ENCODE measurements at regions not wholly inside any gene's neighbourhood (a gene's known extent, or its start where the extent isn't known, plus 50 kb on each side); places are given as distances from the start of the nearest gene placed in this dataset.

DNA sequence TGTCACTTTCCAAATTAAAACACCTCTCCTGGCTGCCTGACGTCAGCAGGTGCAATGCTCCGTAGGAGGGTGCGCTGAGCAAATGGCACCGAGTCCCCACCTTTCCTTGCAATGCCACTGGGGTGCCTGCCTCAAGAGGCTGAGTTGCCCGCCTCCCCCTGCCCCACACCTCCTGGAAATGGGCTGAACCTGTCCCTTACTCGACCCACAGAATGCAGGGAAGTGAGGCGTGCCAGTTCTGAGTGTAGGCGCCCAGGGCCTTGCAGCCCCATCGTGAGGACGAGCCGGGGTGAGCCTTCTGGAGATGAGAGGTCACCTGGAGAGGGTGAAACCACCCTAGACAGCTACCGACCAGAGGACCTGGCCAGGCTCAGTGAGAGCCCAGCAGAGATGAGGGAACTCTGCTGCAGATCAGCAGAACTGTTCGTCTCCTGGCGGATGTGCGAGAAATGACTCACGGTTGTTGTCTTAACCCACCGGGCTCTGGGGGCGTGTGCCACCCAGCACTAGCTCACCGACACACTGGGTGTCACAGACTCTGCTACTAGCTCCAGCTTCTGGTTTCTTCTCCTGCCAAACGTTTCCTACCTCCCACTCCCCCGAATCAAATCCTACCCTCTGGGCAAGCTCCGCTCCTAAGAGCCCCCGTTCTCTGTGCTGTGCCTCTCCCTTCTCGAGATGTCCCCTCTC lies 168.7 kb upstream of the HDAC4 start:
- TF ChIP-seq, protein P1, sequence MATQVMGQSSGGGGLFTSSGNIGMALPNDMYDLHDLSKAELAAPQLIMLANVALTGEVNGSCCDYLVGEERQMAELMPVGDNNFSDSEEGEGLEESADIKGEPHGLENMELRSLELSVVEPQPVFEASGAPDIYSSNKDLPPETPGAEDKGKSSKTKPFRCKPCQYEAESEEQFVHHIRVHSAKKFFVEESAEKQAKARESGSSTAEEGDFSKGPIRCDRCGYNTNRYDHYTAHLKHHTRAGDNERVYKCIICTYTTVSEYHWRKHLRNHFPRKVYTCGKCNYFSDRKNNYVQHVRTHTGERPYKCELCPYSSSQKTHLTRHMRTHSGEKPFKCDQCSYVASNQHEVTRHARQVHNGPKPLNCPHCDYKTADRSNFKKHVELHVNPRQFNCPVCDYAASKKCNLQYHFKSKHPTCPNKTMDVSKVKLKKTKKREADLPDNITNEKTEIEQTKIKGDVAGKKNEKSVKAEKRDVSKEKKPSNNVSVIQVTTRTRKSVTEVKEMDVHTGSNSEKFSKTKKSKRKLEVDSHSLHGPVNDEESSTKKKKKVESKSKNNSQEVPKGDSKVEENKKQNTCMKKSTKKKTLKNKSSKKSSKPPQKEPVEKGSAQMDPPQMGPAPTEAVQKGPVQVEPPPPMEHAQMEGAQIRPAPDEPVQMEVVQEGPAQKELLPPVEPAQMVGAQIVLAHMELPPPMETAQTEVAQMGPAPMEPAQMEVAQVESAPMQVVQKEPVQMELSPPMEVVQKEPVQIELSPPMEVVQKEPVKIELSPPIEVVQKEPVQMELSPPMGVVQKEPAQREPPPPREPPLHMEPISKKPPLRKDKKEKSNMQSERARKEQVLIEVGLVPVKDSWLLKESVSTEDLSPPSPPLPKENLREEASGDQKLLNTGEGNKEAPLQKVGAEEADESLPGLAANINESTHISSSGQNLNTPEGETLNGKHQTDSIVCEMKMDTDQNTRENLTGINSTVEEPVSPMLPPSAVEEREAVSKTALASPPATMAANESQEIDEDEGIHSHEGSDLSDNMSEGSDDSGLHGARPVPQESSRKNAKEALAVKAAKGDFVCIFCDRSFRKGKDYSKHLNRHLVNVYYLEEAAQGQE (IDR thresholded peaks at IDR 0.05; ENCODE audit: insufficient read depth in 1 of 2, low read depth in 2 of 2, low read length in 2 of 2) = no peak
- TF ChIP-seq TAF1 (IDR thresholded peaks at IDR 0.05; ENCODE audit: borderline replicate concordance, insufficient read depth, low read length) = no peak
- TF ChIP-seq FOXP2 (optimal IDR thresholded peaks at IDR 0.05; ENCODE audit: borderline replicate concordance, extremely low read depth, extremely low read length, insufficient read depth) = no peak
- TF ChIP-seq POLR2AphosphoS5 (IDR thresholded peaks at IDR 0.05; ENCODE audit: low read depth, low read length) = no peak
- TF ChIP-seq SIN3A (IDR thresholded peaks at IDR 0.05; ENCODE audit: borderline replicate concordance, insufficient read depth, low read length) = no peak

DNA sequence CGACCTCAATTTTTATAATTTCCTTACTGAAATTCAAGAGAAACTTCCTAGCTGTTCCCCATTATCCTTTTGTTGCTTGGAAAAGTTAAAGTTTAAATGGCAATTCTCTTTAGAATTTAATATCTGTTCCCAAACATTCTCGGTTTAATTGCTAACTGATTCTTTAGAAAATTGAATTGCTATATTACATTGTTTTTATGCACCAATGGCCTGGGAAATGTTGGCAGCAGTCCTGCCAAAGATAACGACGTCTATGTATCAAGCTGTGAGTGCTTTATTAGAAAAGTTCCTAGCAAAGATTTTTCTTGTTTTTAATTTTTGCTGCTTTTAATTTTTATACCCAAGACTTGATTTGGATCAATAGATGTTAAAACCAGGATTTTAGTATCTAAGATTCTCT lies 167.8 kb upstream of the HDAC4 start:
- TF ChIP-seq SIN3A (IDR thresholded peaks at IDR 0.05; ENCODE audit: borderline replicate concordance, insufficient read depth, low read length) = no peak
- TF ChIP-seq TAF1 (IDR thresholded peaks at IDR 0.05; ENCODE audit: borderline replicate concordance, insufficient read depth, low read length) = no peak
- TF ChIP-seq, protein P1 (IDR thresholded peaks at IDR 0.05; ENCODE audit: insufficient read depth in 1 of 2, low read depth in 2 of 2, low read length in 2 of 2) = no peak
- TF ChIP-seq POLR2AphosphoS5 (IDR thresholded peaks at IDR 0.05; ENCODE audit: low read depth, low read length) = no peak
- no peak for TF ChIP-seq FOXP2 (optimal IDR thresholded peaks at IDR 0.05; ENCODE audit: borderline replicate concordance, extremely low read depth, extremely low read length, insufficient read depth)

DNA sequence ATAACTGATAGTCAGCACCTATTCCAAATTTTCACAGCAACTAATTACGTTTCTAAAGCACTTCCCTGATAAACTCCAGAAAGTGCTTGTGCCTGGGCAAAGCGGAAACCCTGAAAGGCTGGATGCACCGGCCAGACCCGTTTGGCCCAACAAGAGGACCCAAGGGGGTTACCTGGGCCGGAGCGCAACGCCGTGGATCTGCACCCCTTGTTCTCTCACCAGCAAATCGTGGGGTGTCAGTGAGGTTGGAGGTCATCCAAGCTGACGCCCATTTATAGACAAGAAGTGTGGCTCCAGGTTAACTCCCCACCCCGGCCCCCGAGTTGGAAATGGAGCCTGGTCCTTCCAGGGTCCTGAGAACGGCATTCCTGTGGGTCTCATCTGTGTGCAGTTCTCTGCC lies 167.0 kb upstream of the HDAC4 start:
- TF ChIP-seq, protein P1 (IDR thresholded peaks at IDR 0.05; ENCODE audit: insufficient read depth in 1 of 2, low read depth in 2 of 2, low read length in 2 of 2) = no peak
- TF ChIP-seq SIN3A (IDR thresholded peaks at IDR 0.05; ENCODE audit: borderline replicate concordance, insufficient read depth, low read length) (no peak), TAF1 (IDR thresholded peaks at IDR 0.05; ENCODE audit: borderline replicate concordance, insufficient read depth, low read length) (no peak), POLR2AphosphoS5 (IDR thresholded peaks at IDR 0.05; ENCODE audit: low read depth, low read length) (no peak), FOXP2 (optimal IDR thresholded peaks at IDR 0.05; ENCODE audit: borderline replicate concordance, extremely low read depth, extremely low read length, insufficient read depth) (no peak)

DNA sequence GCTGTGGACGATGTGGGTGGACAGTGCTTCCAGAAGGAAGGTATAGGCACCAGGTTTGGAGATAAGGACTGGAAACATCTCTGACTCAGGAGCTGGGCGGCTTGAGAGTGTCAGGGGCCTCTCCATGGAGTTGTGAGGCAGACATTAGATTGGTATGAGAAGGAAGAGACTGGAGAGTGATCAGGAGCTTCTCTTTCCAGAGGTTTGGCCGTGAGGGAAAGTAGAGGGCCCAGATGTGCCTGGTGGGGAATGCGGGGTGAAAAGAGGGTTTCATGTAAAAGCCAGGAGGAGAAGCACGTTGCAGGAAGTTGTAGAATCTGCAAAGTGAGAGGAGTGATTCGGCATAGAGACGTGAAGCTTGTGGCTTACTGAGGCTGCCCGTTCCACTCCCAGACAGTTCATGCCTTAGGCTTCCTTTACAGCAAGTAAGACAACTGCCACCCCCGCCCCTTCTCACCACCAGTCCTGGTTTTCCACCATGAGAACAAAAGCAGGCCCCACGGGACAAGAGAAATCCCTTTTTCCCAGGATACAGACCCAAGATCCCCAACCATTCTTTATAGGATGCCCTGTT lies 166.3 kb upstream of the HDAC4 start:
- TF ChIP-seq FOXP2 (optimal IDR thresholded peaks at IDR 0.05; ENCODE audit: borderline replicate concordance, extremely low read depth, extremely low read length, insufficient read depth) (no peak), SIN3A (IDR thresholded peaks at IDR 0.05; ENCODE audit: borderline replicate concordance, insufficient read depth, low read length) (no peak), POLR2AphosphoS5 (IDR thresholded peaks at IDR 0.05; ENCODE audit: low read depth, low read length) (no peak), TAF1 (IDR thresholded peaks at IDR 0.05; ENCODE audit: borderline replicate concordance, insufficient read depth, low read length) (no peak)
- TF ChIP-seq, protein P1 (IDR thresholded peaks at IDR 0.05; ENCODE audit: insufficient read depth in 1 of 2, low read depth in 2 of 2, low read length in 2 of 2) = no peak
